WTC11 (cell line): ENCODE measurements at regions not wholly inside any gene's neighbourhood (a gene's known extent, or its start where the extent isn't known, plus 50 kb on each side); places are given as distances from the start of the nearest gene placed in this dataset.

ENCODE experiments used
- CTCF ChIP-seq: fragments of 200-600 bp; IDR thresholded peaks from 2 replicates; pipeline ENCODE4 v1.8.0; 2022; ENCODE audit warnings: antibody characterized with exemption
- TEAD1 ChIP-seq: sonication (generic); formaldehyde crosslinking; IDR thresholded peaks from 2 replicates; pipeline ENCODE4 v1.8.0; 2022; ENCODE audit warnings: mild to moderate bottlenecking, missing genetic modification reagents
- ZSCAN18 ChIP-seq: fragments of 250-450 bp; sonication (Bioruptor Pico); IDR thresholded peaks from 2 replicates; pipeline ENCODE4 v2.1.2; 2022; ENCODE audit warnings: mild to moderate bottlenecking, moderate library complexity

- no peak for TF ChIP-seq CTCF
- no peak for TF ChIP-seq TEAD1
- no peak for TF ChIP-seq ZSCAN18 (CRISPR knock-in tag)
Observed at GRCh38 chr5:30355675-30356074, 837.8 kb upstream of the CDH6 start.
